HL-60 (cell line): ENCODE measurements at regions not wholly inside any gene's neighbourhood (a gene's known extent, or its start where the extent isn't known, plus 50 kb on each side); places are given as distances from the start of the nearest gene placed in this dataset.

Experiments
- DNase-seq, 2 experiments: peaks; one replicate each; pipeline ENCODE4 v3.0.0-alpha.2; 2010 to 2020; ENCODE audit warnings: low read depth in 1 of 2, low spot score in 1 of 2
- H3K27ac ChIP-seq: fragments of 250-450 bp; sonication (Bioruptor Pico); replicated peaks from 2 replicates; pipeline ENCODE4 v1.5.1; 2020; ENCODE audit warnings: mild to moderate bottlenecking, moderate library complexity
- H3K27me3 ChIP-seq: fragments of 250-450 bp; sonication (Bioruptor Pico); 2 replicates; pipeline ENCODE4 v1.5.1; 2021; ENCODE audit warnings: mild to moderate bottlenecking, moderate library complexity; ENCODE audit not compliant: insufficient read depth, poor library complexity, severe bottlenecking
- H3K4me3 ChIP-seq: replicated peaks from 2 replicates; pipeline ENCODE4 v1.5.1; 2011; ENCODE audit warnings: mild to moderate bottlenecking, control low read depth, low read length; ENCODE audit not compliant: insufficient read depth
- CTCF ChIP-seq: IDR thresholded peaks from one replicate; pipeline ENCODE4 v1.5.1; 2011; ENCODE audit warnings: low read length, control low read depth, inconsistent platforms; ENCODE audit not compliant: insufficient read depth
- GABPA ChIP-seq: IDR thresholded peaks from 2 replicates; pipeline ENCODE4 v1.6.1; 2012; ENCODE audit warnings: low read depth
- POLR2AphosphoS5 ChIP-seq: IDR thresholded peaks from 2 replicates; pipeline ENCODE4 v1.6.1; 2012; ENCODE audit warnings: low read depth
- REST ChIP-seq: IDR thresholded peaks from 2 replicates; pipeline ENCODE4 v1.6.1; 2012; ENCODE audit warnings: low read depth; ENCODE audit not compliant: insufficient replicate concordance
- SPI1 ChIP-seq: IDR thresholded peaks from 2 replicates; pipeline ENCODE4 v1.6.1; 2012; ENCODE audit warnings: low read depth, mild to moderate bottlenecking, borderline replicate concordance

GRCh38 chr13:63586467-63586866 lies 2170.8 kb upstream of the PCDH20 start:
- Histone ChIP-seq H3K27me3 (no peaks in the 10 kb centered on the region), H3K4me3 (no peak overlapping the region), H3K27ac (no peak overlapping the region)
- no peak for DNase-seq
- TF ChIP-seq POLR2AphosphoS5 = no peak
- TF ChIP-seq REST = no peak
- no peak for TF ChIP-seq CTCF
- TF ChIP-seq GABPA = no peak
- no peak for TF ChIP-seq SPI1

- Histone ChIP-seq H3K27me3 (no peaks in the 10 kb centered on the region), H3K4me3 (no peak overlapping the region), H3K27ac (no peak overlapping the region)
- DNase-seq = no peak
- TF ChIP-seq POLR2AphosphoS5 = no peak
- no peak for TF ChIP-seq SPI1
- TF ChIP-seq CTCF = no peak
These were observed 2163.1 kb upstream of the PCDH20 start for GRCh38 chr13:63578796-63579195.

GRCh38 chr13:63567031-63567430 lies 2151.4 kb upstream of the PCDH20 start:
- no peak for DNase-seq
- no peak for TF ChIP-seq GABPA
- no peak for TF ChIP-seq POLR2AphosphoS5
- TF ChIP-seq CTCF = no peak
- no peak for TF ChIP-seq REST
- no peak for TF ChIP-seq SPI1
- Histone ChIP-seq H3K4me3 (no peak overlapping the region), H3K27me3 (no peaks in the 10 kb centered on the region), H3K27ac (no peak overlapping the region)

GRCh38 chr13:63554157-63554556 lies 2138.5 kb upstream of the PCDH20 start:
- Histone ChIP-seq H3K27me3 (no peaks in the 10 kb centered on the region), H3K27ac (no peak overlapping the region), H3K4me3 (no peak overlapping the region)
- TF ChIP-seq POLR2AphosphoS5 = no peak
- TF ChIP-seq REST = no peak
- TF ChIP-seq SPI1 = no peak
- no peak for TF ChIP-seq CTCF
- no peak for TF ChIP-seq GABPA
- DNase-seq = no peak
